Body of pancreas (tissue), 4 donors: ENCODE measurements at regions not wholly inside any gene's neighbourhood (a gene's known extent, or its start where the extent isn't known, plus 50 kb on each side); places are given as distances from the start of the nearest gene placed in this dataset.

Experiments used
- CTCF ChIP-seq, 7 experiments: fragments of 450-650 bp in 4 of 7; fragments of 200-600 bp in 3 of 7; sonication (generic) in 3 of 7; IDR thresholded peaks; one replicate each; pipeline ENCODE4 v1.5.1; 2016 to 2019; ENCODE audit warnings: antibody characterized with exemption in 7 of 7
- POLR2A ChIP-seq, 3 donors: fragments of 450-650 bp; IDR thresholded peaks; one replicate each; pipeline ENCODE4 v1.6.1; 2016; ENCODE audit warnings: antibody characterized with exemption in 3 of 3, mild to moderate bottlenecking in 2 of 3

GRCh38 chr6:154682633-154683125, 50.5 kb upstream of the SCAF8 start:
- TF ChIP-seq POLR2A (IDR thresholded peaks at IDR 0.05) (no peak), CTCF (IDR thresholded peaks at IDR 0.05) (no peak)
